OCI-LY7 (cell line): ENCODE measurements at regions not wholly inside any gene's neighbourhood (a gene's known extent, or its start where the extent isn't known, plus 50 kb on each side); places are given as distances from the start of the nearest gene placed in this dataset.

ENCODE experiments used
- CTCF ChIP-seq: fragments of 200-600 bp; sonication (generic); conservative IDR thresholded peaks from 2 replicates; pipeline ENCODE4 v1.5.1; 2014; ENCODE audit warnings: mild to moderate bottlenecking, antibody characterized with exemption, low read length, moderate library complexity, mixed read lengths
- EZH2phosphoT487 ChIP-seq: fragments of 200-600 bp; sonication (generic); IDR thresholded peaks from 2 replicates; pipeline ENCODE4 v1.6.1; 2018; ENCODE audit warnings: low read depth, borderline replicate concordance, mild to moderate bottlenecking, mixed run types, antibody characterized with exemption, low read length, moderate library complexity, mixed read lengths

DNA sequence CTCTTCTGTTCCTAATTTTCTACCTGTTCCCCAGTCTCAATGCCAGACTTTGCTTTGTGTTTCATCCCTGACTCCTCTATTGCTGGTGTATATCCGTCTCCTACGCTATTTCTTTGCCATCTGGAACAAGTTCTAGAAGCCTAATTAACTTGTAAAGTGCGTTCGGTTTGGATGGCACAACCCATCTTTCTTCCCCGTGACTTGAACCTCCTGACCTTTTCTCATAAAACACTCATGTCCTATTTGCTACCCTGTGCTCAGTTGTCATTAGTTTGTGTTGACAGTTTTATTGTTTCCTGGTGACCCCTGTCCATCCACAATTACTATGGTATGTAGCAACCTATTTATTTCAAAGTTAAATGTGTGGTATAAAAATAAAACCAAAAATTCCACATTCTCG lies 323.5 kb downstream of the TLE4 start:
- no peak for TF ChIP-seq CTCF
- TF ChIP-seq EZH2phosphoT487: no peak
